Retinal pigment epithelial cell (primary cell): ENCODE measurements at regions not wholly inside any gene's neighbourhood (a gene's known extent, or its start where the extent isn't known, plus 50 kb on each side); places are given as distances from the start of the nearest gene placed in this dataset.

Experiments used
- DNase-seq: peaks from one replicate; pipeline ENCODE4 v3.0.0-alpha.2; 2010; ENCODE audit warnings: low read depth
- H3K4me3 ChIP-seq: 2 replicates; pipeline ENCODE4 v1.5.1; 2011; ENCODE audit warnings: mild to moderate bottlenecking, low read length, control low read depth, moderate library complexity
- TF ChIP-seq, protein P1 (sequence below): conservative IDR thresholded peaks from 2 replicates; pipeline ENCODE4 v1.5.1; 2011; ENCODE audit warnings: low read depth, low read length, control low read depth, inconsistent platforms

GRCh38 chr9:107969727-107970126 is 480.2 kb upstream of the KLF4 start:
- TF ChIP-seq, protein P1, sequence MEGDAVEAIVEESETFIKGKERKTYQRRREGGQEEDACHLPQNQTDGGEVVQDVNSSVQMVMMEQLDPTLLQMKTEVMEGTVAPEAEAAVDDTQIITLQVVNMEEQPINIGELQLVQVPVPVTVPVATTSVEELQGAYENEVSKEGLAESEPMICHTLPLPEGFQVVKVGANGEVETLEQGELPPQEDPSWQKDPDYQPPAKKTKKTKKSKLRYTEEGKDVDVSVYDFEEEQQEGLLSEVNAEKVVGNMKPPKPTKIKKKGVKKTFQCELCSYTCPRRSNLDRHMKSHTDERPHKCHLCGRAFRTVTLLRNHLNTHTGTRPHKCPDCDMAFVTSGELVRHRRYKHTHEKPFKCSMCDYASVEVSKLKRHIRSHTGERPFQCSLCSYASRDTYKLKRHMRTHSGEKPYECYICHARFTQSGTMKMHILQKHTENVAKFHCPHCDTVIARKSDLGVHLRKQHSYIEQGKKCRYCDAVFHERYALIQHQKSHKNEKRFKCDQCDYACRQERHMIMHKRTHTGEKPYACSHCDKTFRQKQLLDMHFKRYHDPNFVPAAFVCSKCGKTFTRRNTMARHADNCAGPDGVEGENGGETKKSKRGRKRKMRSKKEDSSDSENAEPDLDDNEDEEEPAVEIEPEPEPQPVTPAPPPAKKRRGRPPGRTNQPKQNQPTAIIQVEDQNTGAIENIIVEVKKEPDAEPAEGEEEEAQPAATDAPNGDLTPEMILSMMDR = no peak
- H3K4me3 ChIP-seq = no peak overlapping the region
- no peak for DNase-seq

GRCh38 chr9:107969141-107969540 is 479.6 kb upstream of the KLF4 start:
- no peak for DNase-seq
- TF ChIP-seq, protein P1 = no peak
- H3K4me3 ChIP-seq = no peak overlapping the region

DNA sequence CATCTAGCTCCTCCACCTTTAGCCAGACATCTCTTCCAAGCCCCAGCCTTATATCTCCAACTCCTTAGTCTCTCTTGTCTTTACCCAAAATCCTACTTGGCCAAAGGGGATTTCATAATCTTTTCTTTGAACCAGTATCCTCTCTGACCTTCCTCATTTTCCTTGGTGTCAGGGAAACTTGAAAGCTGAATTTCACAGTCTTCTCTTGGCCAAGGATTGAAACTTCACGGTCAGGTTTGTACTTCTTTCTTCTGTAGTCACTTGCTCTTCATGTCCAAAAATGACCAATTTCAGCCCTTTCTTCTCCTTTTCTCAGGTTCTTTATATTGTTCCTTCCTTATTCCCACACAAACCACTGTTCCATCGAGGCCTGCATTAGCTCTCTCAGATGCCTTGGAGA is 473.7 kb upstream of the KLF4 start:
- TF ChIP-seq, protein P1 = no peak
- H3K4me3 ChIP-seq = no peak overlapping the region
- DNase-seq = no peak

DNA sequence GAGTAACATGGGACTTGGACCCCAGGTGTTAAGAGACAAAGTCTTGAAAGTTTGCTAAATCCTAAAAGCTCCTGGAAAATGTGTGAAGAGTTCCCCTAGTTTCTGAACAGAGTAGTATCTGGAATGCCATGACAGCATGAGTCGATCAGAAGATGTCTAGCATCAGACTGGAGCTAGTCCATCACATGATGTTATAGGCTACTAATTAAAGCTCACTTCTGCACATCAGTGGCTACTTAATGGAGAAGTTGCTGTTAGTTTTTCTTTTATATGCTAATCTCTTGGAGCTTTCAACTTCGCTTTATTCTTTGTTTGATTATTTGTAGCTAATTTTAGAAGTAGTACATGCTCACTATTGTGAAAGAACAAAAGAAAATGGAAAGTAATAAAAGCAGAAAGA is 471.3 kb upstream of the KLF4 start:
- no peak overlapping the region for H3K4me3 ChIP-seq
- no peak for DNase-seq
- TF ChIP-seq, protein P1 = no peak

DNA sequence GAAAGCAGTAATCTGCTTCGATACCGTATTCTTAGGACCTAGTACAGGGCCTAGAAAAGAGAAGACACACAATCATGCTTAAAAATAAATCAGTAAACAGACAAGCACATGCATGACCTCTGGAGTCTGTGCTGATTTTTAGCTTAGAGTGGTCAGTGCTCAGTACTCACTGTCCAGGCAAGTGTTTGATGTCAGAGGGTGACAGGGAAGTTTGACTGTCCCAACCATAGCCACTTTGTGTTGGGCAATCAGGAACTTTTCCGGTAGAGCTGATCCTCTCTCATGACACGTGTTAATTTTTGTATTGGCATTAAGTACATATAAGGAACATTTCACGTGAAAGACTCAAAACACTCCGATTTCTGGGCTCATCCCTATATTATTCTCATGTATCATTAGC is 464.7 kb upstream of the KLF4 start:
- TF ChIP-seq, protein P1 = no peak
- DNase-seq = no peak

GRCh38 chr9:107953556-107954125 is 464.1 kb upstream of the KLF4 start:
- H3K4me3 ChIP-seq = no peak overlapping the region
- no peak for DNase-seq
- TF ChIP-seq, protein P1 = no peak

More for the DNA sequence above, 464.7 kb upstream of the KLF4 start:
- no peak overlapping the region for H3K4me3 ChIP-seq

- no peak overlapping the region for H3K4me3 ChIP-seq
- TF ChIP-seq, protein P1 = no peak
- no peak for DNase-seq
Observed at GRCh38 chr9:107952773-107953172, 463.2 kb upstream of the KLF4 start.
